GM18873 (cell line): ENCODE measurements at regions not wholly inside any gene's neighbourhood (a gene's known extent, or its start where the extent isn't known, plus 50 kb on each side); places are given as distances from the start of the nearest gene placed in this dataset.
"Not testable (repeated sequence)": the region's sequence is repeated elsewhere in the genome, so short reads cannot be mapped to it uniquely, and the experiment has no call there.

Source experiments
- ATAC-seq: cut with Tn5 transposase; IDR thresholded peaks from one replicate; pipeline ENCODE4 v1.9.1; 2021; ENCODE audit warnings: mild to moderate bottlenecking, moderate library complexity, moderate number of reproducible peaks; ENCODE audit not compliant: unreplicated experiment, low FRiP score

DNA sequence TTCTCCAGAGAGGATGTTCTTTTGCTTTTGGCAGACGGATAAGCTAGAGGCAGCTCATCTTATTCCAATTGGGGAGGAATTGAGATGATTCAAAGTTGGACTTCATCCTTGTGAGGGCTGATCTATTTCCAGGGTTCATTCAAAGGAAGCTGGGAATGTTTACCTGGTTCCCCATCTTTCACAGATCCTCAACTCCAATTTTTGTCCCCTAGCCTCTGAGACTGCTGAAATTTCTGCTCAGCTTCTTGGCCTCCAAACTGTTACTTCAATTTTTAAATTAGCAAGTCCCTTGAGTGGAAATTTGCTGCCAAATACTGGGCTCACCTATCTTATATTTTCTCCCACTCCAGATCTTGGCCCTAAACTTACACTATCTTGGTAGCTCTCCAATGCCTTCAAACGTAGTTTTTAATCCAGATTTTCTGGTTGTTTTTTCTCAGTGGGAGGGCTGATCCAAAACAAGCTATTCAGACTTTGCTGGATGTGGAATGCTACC, 93.9 kb upstream of the NEK6 start:
- ATAC-seq, result no peak

DNA sequence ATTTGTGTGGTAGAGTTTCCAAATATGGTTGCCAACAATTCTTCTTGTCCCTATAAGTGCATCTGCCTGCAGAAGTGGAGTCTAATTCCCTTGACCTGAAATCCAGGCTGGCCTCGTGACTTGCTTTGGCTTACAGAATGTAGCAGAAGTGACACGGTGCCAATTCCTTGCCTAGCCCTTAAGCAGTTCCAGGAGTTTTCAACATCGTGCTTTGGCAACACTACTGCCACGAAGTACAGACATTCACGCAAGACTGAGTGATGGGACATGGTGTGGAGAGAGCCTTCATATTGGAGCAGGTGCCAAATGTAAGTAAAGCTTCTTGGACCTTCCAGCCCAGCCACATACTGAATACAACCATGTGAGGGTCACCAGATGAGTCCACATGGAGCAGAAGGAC, 92.9 kb upstream of the NEK6 start:
- no peak for ATAC-seq

GRCh38 chr9:124174433-124174832, 83.3 kb upstream of the NEK6 start:
- ATAC-seq, result no peak

- ATAC-seq, result not testable (repeated sequence)
Measured at GRCh38 chr9:124177522-124177921, 80.2 kb upstream of the NEK6 start.

DNA sequence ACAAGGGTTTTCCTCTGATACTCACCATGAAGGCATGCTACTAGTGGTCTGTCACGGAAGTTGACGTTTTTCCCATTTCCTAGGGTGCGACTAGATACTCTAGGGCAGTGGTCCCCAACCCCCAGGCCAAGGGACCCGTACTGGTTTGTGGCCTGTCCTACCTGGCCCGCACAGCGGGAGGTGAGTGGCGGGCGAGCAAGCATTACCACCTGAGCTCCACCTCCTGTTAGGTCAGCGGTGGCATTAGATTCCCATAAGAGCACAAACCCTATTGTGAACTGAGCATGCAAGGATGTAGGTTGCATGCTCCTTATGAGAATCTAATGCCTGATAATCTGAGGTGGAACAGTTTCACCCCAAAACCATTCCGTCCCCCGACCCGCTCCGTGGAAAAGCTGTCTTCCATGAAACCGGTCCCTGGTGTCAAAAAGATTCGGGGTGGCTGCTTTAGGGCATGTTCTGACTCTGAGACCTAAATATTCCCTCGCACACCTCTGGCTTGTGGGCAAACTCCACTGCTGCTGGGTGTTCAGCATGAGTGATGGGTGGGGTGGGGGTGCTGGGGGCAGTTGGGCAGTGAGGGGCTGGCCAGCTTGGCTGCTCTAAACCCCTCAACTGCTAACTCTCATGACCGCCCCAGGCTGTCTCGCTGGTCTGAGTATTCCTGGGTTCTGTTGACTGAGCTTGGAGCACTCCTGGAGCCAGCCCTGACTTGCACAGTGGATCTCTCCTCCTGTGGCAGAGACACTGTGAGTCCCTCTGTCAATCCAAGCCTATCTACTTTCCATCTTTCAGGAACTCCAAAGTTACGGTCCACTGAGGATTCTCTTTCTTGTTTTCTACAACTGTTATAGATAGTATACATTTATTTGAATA, 78.3 kb upstream of the NEK6 start:
- ATAC-seq, result no peak

GRCh38 chr9:124180557-124180956, 77.2 kb upstream of the NEK6 start:
- ATAC-seq, result no peak

GRCh38 chr9:124182741-124183140, 75.0 kb upstream of the NEK6 start:
- no peak for ATAC-seq

GRCh38 chr9:124183772-124184171, 74.0 kb upstream of the NEK6 start:
- ATAC-seq, result no peak

DNA sequence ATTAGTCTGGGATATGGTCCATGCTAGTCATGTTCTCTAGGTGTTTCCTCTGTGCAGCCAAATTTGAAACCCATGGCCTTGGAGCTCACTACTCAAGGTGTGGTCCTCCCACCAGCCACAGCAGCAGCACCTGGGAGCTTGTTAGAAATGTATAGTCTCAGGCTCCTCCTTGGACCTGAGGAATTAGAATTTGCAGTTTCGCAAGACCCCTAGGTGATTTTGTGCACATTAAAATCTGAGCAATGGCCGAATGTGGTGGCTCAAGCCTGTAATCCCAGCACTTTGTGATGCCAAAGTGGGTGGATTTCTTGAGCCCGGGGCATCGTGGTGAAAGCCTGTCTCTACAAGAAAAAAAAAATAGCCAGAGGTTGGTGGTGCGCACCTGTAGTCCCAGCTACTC, 72.3 kb upstream of the NEK6 start:
- no peak for ATAC-seq

DNA sequence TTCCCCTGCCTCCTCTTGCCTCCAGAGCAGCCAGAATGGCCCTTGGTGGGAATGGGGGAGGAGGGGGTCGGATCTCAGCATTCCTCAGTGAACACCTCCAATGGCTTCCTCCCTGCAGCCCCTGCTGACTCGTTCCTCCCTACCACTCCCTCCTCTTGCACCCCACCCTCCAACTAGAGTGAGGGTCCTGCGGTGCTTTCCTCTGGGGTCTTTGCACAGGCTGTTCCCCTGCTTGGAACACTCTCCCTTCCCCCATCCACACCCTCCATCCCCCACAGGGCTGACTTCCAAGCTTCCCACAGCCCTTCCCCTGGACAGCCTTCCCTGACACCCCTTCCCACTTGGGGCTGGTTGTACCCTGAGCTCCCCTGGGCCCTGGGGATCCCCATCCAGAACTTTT, 70.4 kb upstream of the NEK6 start:
- ATAC-seq, result no peak

DNA sequence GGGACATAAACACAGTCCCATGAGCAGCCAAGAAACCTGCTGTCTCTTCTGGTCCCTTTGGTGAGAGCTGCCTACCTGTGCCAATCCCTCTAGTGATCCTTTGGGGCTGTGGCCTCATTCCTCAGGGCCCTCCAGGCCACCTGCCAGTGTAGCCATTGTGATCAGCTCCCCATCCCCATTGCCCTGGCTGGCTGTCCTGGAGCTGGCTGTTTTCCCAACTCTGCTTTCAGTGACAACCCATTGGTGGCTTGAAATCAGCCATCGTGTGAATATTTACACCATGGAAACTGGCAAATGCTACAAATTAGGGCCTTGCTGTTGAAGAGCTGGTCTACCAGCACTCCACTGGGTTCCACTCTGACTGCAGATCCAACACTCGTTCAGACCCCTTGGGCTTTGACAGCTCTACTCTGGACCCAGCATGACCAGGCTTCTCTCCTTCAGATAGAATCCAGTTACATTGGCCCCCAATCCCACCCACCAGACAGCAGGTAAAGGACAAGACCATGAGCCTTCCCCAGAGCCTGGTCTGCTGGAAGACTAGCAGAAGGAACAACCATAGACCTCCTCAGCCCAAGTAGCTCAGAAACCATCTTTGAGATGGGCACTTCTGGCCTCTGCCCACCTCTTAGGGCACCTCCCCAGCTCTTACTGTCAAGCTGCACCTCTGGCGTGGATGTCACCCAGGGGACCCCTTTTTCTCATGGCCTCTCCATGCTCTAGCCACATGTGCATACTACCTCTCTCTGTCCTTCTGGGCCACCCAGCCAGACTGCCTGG, 69.2 kb upstream of the NEK6 start:
- no peak for ATAC-seq

DNA sequence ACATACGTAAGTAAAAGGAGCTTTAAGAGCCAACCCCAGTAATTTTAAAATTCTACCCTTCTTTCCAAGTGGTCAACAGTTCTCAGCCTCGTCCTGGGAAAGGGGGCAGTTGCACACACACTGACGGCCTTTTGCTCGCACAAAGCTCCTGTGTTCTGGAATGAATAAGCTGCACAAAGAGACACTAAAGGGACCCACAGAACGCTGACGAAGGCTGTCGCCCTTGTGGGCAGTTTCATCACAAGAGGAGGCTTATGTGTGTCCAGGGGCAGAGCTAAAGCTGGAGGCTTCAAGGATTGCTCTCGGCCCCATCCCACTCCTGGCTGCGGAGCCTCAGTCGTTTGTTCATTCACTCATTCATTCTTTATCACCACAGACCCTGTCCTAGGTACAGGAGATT, 67.0 kb upstream of the NEK6 start:
- no peak for ATAC-seq

GRCh38 chr9:124191691-124192395, 65.9 kb upstream of the NEK6 start:
- ATAC-seq, result no peak

DNA sequence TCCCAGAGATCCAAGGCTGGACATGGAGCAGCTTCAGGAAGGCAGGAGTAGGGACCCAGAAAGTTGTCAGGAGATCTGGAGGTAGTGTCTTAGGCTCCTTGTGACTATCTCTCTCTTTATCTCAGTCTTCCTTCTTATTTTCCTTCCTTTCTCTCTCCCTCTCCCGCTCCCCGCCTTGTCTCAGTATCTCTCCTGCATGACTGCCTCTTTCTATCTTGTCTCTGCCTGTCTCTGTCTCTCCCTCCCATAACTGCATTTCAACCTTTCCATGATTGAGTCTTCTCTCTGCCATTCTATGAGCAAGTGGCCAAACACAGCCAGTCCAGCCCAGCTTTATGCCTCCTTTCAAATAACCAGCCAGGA, 61.0 kb upstream of the NEK6 start:
- no peak for ATAC-seq

DNA sequence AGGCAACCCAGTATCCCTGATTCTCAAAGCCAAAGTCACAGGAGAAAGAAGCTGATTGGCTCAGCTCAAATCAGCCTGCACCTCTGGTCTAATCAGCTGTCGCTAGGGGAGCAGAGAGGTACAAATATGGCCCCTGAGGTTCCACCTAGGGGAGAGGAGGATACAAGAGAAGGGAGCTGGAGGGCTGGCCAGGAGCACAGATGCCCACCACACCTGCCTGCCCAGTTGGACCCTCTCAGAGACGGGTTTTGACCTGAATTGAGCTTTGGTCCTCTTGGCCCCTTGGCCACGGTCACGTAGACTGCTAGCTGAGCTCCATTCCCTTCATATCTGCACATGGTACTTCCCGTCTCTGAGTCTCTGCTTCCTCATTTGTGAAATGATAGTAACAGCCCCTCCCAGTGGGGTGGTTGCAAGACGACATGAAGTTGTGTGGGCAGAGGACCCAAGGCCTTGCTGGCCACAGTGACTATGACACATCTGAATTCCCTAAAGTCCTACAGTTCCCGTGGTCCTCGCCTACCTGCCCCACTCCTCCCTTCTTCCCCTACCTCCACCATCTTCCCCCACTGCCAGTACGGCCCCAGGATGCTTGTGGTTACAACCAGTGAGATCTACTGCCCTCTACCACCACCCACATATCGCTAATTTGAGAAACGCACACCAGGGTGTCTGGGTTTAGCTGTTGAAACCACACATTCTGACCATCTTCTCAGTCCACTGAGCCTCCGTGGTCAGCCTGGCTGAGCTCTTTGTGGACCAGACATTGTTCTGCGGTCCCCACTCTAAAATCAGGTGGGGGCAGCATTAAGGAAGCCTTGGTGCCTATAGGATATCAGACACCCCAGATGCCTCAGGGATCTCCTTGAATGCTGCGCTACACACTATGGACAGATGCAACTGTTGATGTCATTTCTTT, 60.3 kb upstream of the NEK6 start:
- no peak for ATAC-seq

DNA sequence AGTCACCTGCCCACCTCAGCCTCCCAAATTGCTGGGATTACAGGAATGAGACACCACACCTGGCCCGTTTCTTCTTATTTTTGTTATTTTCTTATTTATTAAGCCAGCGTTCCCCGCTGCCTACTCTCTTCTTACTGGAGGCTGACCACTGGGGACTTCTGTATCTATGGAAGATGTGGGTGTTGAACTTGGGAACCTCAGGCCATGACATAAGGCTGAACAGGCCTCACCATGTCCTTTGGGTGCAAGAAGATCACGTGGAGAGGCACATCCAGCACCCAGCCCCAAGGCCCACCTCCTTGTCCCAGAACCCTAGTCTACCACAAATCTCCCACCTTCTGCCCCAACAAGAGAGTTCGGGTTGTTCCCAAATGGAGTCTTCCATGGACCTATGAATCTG, 59.4 kb upstream of the NEK6 start:
- ATAC-seq, result no peak

GRCh38 chr9:124198948-124199347, 58.8 kb upstream of the NEK6 start:
- ATAC-seq, result no peak

GRCh38 chr9:124199474-124199873, 58.3 kb upstream of the NEK6 start:
- ATAC-seq, result no peak

- peak; percentile 71 for ATAC-seq
Measured at GRCh38 chr9:124202447-124202971, 55.2 kb upstream of the NEK6 start.
